Inferior parietal cortex (tissue), 1 donor: ENCODE measurements at regions not wholly inside any gene's neighbourhood (a gene's known extent, or its start where the extent isn't known, plus 50 kb on each side); places are given as distances from the start of the nearest gene placed in this dataset.
"Not testable (repeated sequence)": the region's sequence is repeated elsewhere in the genome, so short reads cannot be mapped to it uniquely, and the experiment has no call there.

Experiments used
- DNase-seq: peaks from one replicate; pipeline ENCODE4 v3.0.0-alpha.2; 2016; ENCODE audit errors: extremely low spot score

GRCh38 chr3:127440384-127440783 lies 150.1 kb downstream of the TPRA1 start:
- DNase-seq = no peak

- no peak for DNase-seq
Measured at GRCh38 chr3:127439621-127440020, 150.9 kb downstream of the TPRA1 start.

- no peak for DNase-seq
Measured at GRCh38 chr3:127438951-127439350, 151.1 kb upstream of the PRR20G start.

GRCh38 chr3:127438371-127438770 lies 150.5 kb upstream of the PRR20G start:
- DNase-seq = no peak

- DNase-seq = not testable (repeated sequence)
Measured at GRCh38 chr3:127435299-127435698, 147.5 kb upstream of the PRR20G start.

GRCh38 chr3:127431066-127431465 lies 143.2 kb upstream of the PRR20G start:
- DNase-seq = no peak

- DNase-seq = no peak
Measured at GRCh38 chr3:127428344-127428997, 140.6 kb upstream of the PRR20G start.

- DNase-seq = no peak
Measured at GRCh38 chr3:127427666-127428065, 139.8 kb upstream of the PRR20G start.

- DNase-seq = no peak
Measured at GRCh38 chr3:127427156-127427555, 139.3 kb upstream of the PRR20G start.

GRCh38 chr3:127426444-127427153 lies 138.8 kb upstream of the PRR20G start:
- no peak for DNase-seq

GRCh38 chr3:127425505-127426443 lies 137.9 kb upstream of the PRR20G start:
- no peak for DNase-seq

GRCh38 chr3:127424766-127425504 lies 137.1 kb upstream of the PRR20G start:
- no peak for DNase-seq

GRCh38 chr3:127423856-127424765 lies 136.3 kb upstream of the PRR20G start:
- no peak for DNase-seq

GRCh38 chr3:127422663-127423375 lies 135.0 kb upstream of the PRR20G start:
- DNase-seq = no peak

- no peak for DNase-seq
Measured at GRCh38 chr3:127421943-127422662, 134.3 kb upstream of the PRR20G start.

GRCh38 chr3:127420829-127421228 lies 133.0 kb upstream of the PRR20G start:
- no peak for DNase-seq

GRCh38 chr3:127419641-127420553 lies 132.1 kb upstream of the PRR20G start:
- no peak for DNase-seq

- DNase-seq = no peak
Measured at GRCh38 chr3:127419182-127419581, 131.3 kb upstream of the PRR20G start.
